Right kidney (tissue), 1 donor: ENCODE measurements at regions not wholly inside any gene's neighbourhood (a gene's known extent, or its start where the extent isn't known, plus 50 kb on each side); places are given as distances from the start of the nearest gene placed in this dataset.
"Not testable (repeated sequence)": the region's sequence is repeated elsewhere in the genome, so short reads cannot be mapped to it uniquely, and the experiment has no call there.

Source experiments
- DNase-seq: peaks from one replicate; pipeline ENCODE4 v3.0.0-alpha.2; 2016

- no peak for DNase-seq
Measured at GRCh38 chr2:20130821-20131645, 79.6 kb upstream of the LAPTM4A start.

GRCh38 chr2:20130160-20130560 lies 78.7 kb upstream of the LAPTM4A start:
- DNase-seq, result no peak

GRCh38 chr2:20129331-20130159 lies 78.1 kb upstream of the LAPTM4A start:
- no peak for DNase-seq

GRCh38 chr2:20128506-20129330 lies 77.3 kb upstream of the LAPTM4A start:
- DNase-seq, result no peak

GRCh38 chr2:20126469-20126868 lies 75.0 kb upstream of the LAPTM4A start:
- DNase-seq, result no peak

- no peak for DNase-seq
Measured at GRCh38 chr2:20126040-20126439, 74.6 kb upstream of the LAPTM4A start.

GRCh38 chr2:20125616-20126015 lies 74.2 kb upstream of the LAPTM4A start:
- DNase-seq, result no peak

GRCh38 chr2:20125164-20125563 lies 73.7 kb upstream of the LAPTM4A start:
- DNase-seq, result no peak

- no peak for DNase-seq
Measured at GRCh38 chr2:20123871-20124594, 72.6 kb upstream of the LAPTM4A start.

GRCh38 chr2:20122864-20123263 lies 71.4 kb upstream of the LAPTM4A start:
- no peak for DNase-seq

- no peak for DNase-seq
Measured at GRCh38 chr2:20120569-20121416, 69.4 kb upstream of the LAPTM4A start.

GRCh38 chr2:20118051-20118450 lies 66.6 kb upstream of the LAPTM4A start:
- no peak for DNase-seq

- no peak for DNase-seq
Measured at GRCh38 chr2:20115902-20116301, 64.5 kb upstream of the LAPTM4A start.

- DNase-seq, result no peak
Measured at GRCh38 chr2:20115374-20115773, 63.9 kb upstream of the LAPTM4A start.

- DNase-seq, result no peak
Measured at GRCh38 chr2:20113986-20114938, 62.8 kb upstream of the LAPTM4A start.

GRCh38 chr2:20113004-20113796 lies 61.8 kb upstream of the LAPTM4A start:
- DNase-seq, result no peak

- DNase-seq, result not testable (repeated sequence)
Measured at GRCh38 chr2:20112361-20112760, 60.9 kb upstream of the LAPTM4A start.

GRCh38 chr2:20111311-20112131 lies 60.1 kb upstream of the LAPTM4A start:
- DNase-seq, result no peak
